ENCODE measurements at regions not wholly inside any gene's neighbourhood (a gene's known extent, or its start where the extent isn't known, plus 50 kb on each side); places are given as distances from the start of the nearest gene placed in this dataset.

- TF ChIP-seq, protein P1, sequence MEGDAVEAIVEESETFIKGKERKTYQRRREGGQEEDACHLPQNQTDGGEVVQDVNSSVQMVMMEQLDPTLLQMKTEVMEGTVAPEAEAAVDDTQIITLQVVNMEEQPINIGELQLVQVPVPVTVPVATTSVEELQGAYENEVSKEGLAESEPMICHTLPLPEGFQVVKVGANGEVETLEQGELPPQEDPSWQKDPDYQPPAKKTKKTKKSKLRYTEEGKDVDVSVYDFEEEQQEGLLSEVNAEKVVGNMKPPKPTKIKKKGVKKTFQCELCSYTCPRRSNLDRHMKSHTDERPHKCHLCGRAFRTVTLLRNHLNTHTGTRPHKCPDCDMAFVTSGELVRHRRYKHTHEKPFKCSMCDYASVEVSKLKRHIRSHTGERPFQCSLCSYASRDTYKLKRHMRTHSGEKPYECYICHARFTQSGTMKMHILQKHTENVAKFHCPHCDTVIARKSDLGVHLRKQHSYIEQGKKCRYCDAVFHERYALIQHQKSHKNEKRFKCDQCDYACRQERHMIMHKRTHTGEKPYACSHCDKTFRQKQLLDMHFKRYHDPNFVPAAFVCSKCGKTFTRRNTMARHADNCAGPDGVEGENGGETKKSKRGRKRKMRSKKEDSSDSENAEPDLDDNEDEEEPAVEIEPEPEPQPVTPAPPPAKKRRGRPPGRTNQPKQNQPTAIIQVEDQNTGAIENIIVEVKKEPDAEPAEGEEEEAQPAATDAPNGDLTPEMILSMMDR (IDR thresholded peaks at IDR 0.05), result no peak
- TF ChIP-seq POLR2A (IDR thresholded peaks at IDR 0.05), result no peak
Measured at GRCh38 chr22:49168219-49168813, 659.4 kb downstream of the BRD1 start.

Data from adrenal gland (tissue), 5 donors.